ENCODE measurements at regions not wholly inside any gene's neighbourhood (a gene's known extent, or its start where the extent isn't known, plus 50 kb on each side); places are given as distances from the start of the nearest gene placed in this dataset.

DNA sequence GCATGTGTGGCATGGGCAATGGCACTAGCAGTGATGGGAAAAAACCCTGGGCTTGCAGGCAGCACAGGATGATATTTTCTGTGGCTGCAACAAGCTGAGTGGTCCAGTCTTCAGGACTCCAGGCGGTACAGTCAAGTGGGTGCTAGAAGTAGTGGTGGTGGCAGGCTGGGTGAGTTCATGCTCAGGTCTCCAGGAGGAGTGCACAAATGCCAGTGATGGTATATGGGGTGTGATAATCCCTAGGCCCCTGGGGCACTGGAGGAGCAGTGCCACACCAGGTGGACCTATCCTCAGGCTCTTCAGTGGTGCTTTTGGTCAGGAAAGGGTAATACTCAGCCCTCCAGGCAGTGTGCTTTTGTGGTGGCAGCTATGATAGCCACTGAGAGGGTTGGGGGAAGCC, 496.4 kb downstream of the PRR16 start:
- Mint-ChIP-seq H3K4me3 (no peak overlapping the region), H3K36me3 (no peaks in the 10 kb centered on the region), H3K27me3 (ENCODE audit: low read depth) (no peaks in the 10 kb centered on the region), H3K27ac (no peak overlapping the region), H3K4me1 (no peaks in the 10 kb centered on the region), H3K9me3 (peaks cover 6% of the 10 kb centered on the region)
- TF ChIP-seq, protein P1, sequence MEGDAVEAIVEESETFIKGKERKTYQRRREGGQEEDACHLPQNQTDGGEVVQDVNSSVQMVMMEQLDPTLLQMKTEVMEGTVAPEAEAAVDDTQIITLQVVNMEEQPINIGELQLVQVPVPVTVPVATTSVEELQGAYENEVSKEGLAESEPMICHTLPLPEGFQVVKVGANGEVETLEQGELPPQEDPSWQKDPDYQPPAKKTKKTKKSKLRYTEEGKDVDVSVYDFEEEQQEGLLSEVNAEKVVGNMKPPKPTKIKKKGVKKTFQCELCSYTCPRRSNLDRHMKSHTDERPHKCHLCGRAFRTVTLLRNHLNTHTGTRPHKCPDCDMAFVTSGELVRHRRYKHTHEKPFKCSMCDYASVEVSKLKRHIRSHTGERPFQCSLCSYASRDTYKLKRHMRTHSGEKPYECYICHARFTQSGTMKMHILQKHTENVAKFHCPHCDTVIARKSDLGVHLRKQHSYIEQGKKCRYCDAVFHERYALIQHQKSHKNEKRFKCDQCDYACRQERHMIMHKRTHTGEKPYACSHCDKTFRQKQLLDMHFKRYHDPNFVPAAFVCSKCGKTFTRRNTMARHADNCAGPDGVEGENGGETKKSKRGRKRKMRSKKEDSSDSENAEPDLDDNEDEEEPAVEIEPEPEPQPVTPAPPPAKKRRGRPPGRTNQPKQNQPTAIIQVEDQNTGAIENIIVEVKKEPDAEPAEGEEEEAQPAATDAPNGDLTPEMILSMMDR (IDR thresholded peaks at IDR 0.05; ENCODE audit: unreplicated experiment), result no peak
- no peak for DNase-seq (ENCODE audit: low spot score in 2 of 2, unreplicated experiment in 2 of 2)

DNA sequence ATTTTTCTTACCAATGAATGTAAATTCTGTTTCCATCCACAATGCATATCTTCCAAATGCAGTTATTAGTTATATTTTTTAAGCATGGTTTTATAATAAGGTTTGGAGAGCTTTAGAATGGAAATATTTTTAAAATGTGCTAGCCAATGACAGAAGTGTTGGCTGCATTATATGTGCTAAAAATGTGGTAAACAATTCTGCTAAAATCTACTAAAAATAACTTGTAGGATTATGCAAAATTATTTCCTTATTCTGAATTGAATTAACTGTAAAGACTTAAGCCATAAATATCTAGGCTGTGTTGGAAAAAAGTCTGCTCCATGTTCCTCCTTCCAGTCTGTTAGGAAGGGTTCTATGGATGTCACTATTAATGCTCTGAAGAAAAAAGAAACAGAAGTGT, 503.3 kb downstream of the PRR16 start:
- DNase-seq (ENCODE audit: low spot score in 2 of 2, unreplicated experiment in 2 of 2), result no peak
- no peak overlapping the region for H3K27ac Mint-ChIP-seq
- no peak overlapping the region for H3K4me3 Mint-ChIP-seq
- no peaks in the 10 kb centered on the region for H3K36me3 Mint-ChIP-seq
- H3K4me1 Mint-ChIP-seq, result peaks cover 2% of the 10 kb centered on the region
- peaks cover 2% of the 10 kb centered on the region for H3K9me3 Mint-ChIP-seq
- TF ChIP-seq, protein P1 (IDR thresholded peaks at IDR 0.05; ENCODE audit: unreplicated experiment), result no peak
- H3K27me3 Mint-ChIP-seq (ENCODE audit: low read depth), result no peaks in the 10 kb centered on the region

DNA sequence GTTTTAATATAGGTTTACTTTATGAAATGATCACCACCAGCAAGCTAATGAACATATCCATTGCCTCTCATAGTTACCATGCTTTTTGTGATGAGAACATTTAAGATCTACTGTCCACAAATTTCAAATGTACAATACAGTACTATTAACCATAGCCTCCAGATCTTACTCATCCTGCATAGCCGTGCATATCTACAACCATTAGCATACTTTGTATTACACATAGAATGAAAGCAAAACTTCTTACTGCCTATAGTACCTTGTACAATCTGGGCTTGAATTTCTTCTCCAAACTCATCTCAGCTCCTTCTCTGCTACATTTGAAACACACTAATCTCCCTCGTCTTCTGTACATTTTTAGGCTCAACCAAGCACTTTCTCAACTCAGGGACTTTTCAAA, 510.6 kb downstream of the PRR16 start:
- DNase-seq (ENCODE audit: low spot score in 2 of 2, unreplicated experiment in 2 of 2), result no peak
- Mint-ChIP-seq H3K36me3 (no peaks in the 10 kb centered on the region), H3K4me1 (no peaks in the 10 kb centered on the region), H3K9me3 (peaks cover 5% of the 10 kb centered on the region), H3K27ac (no peak overlapping the region), H3K27me3 (ENCODE audit: low read depth) (no peaks in the 10 kb centered on the region), H3K4me3 (no peak overlapping the region)
- TF ChIP-seq, protein P1 (IDR thresholded peaks at IDR 0.05; ENCODE audit: unreplicated experiment), result no peak

DNA sequence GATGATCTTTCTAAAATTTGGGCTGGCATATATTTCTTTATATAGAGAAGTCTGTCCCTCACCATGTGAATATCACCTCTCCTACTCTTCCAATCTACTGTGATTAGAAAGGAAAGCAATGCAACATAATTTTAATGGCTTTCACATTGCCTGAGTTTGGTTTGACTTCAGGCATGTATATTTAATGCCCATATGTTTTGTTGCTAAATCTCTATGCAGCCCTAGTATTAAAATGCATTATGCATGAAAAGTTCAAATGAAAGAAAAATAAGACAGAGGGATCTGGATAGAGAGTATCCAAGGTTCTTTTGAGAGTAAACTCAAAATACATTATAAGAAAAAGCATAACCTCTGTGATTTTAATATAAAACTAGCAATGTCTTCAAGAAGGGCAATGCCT, 518.3 kb downstream of the PRR16 start:
- no peak overlapping the region for H3K4me3 Mint-ChIP-seq
- peaks cover 3% of the 10 kb centered on the region for H3K9me3 Mint-ChIP-seq
- H3K27me3 Mint-ChIP-seq (ENCODE audit: low read depth), result peaks cover 2% of the 10 kb centered on the region
- no peak for DNase-seq (ENCODE audit: low spot score in 2 of 2, unreplicated experiment in 2 of 2)
- no peaks in the 10 kb centered on the region for H3K4me1 Mint-ChIP-seq
- TF ChIP-seq, protein P1 (IDR thresholded peaks at IDR 0.05; ENCODE audit: unreplicated experiment), result no peak
- H3K36me3 Mint-ChIP-seq, result no peaks in the 10 kb centered on the region
- H3K27ac Mint-ChIP-seq, result no peak overlapping the region

DNA sequence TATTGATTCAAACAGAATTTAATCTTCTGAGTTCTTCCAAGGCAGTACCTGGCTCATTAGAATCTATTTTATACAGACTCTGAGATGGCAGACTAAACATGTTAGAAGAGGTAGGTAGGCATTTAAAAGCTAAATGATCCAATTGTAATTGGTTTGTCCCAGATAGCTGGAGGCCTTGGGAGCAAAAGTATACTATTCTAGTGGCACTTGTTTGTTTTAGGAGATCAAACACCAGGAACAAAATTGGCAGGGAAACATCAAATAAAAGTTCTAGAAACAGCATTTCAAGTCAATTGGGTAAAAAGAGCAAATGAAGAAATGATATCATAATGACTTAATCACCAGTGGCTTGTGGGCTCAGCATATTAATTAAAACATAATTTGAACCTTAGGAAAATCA, 521.4 kb downstream of the PRR16 start:
- Mint-ChIP-seq H3K36me3 (no peaks in the 10 kb centered on the region), H3K9me3 (no peaks in the 10 kb centered on the region), H3K27ac (no peak overlapping the region), H3K4me3 (no peak overlapping the region), H3K27me3 (ENCODE audit: low read depth) (peaks cover 5% of the 10 kb centered on the region), H3K4me1 (peaks cover 4% of the 10 kb centered on the region)
- no peak for DNase-seq (ENCODE audit: low spot score in 2 of 2, unreplicated experiment in 2 of 2)
- TF ChIP-seq, protein P1 (IDR thresholded peaks at IDR 0.05; ENCODE audit: unreplicated experiment), result no peak

DNA sequence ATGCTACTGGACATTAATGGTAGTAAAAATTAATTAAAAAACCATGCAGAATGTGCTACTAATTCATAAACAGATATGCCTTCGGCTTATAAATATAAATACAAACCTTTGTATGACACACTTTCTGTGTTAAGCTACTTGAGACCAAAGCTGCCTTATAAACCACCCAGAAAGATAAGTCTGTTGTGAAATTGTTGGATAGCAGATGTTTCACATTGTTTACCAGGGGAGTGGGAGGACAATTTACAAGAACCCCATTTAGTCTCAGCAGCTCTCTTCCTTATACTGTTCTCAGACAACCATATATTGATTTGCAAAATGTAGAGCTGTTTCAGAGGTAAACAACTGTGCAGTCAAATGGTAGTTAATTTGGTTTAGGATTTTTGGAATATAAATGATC, 524.4 kb downstream of the PRR16 start:
- H3K9me3 Mint-ChIP-seq, result no peaks in the 10 kb centered on the region
- H3K27me3 Mint-ChIP-seq (ENCODE audit: low read depth), result peaks cover 6% of the 10 kb centered on the region
- no peak overlapping the region for H3K27ac Mint-ChIP-seq
- H3K4me1 Mint-ChIP-seq, result peaks cover 4% of the 10 kb centered on the region
- no peak overlapping the region for H3K4me3 Mint-ChIP-seq
- no peaks in the 10 kb centered on the region for H3K36me3 Mint-ChIP-seq
- no peak for DNase-seq (ENCODE audit: low spot score in 2 of 2, unreplicated experiment in 2 of 2)
- TF ChIP-seq, protein P1 (IDR thresholded peaks at IDR 0.05; ENCODE audit: unreplicated experiment), result no peak

Data from mesothelial cell of epicardium (in vitro differentiated cells).